ENCODE measurements at regions not wholly inside any gene's neighbourhood (a gene's known extent, or its start where the extent isn't known, plus 50 kb on each side); places are given as distances from the start of the nearest gene placed in this dataset.

DNA sequence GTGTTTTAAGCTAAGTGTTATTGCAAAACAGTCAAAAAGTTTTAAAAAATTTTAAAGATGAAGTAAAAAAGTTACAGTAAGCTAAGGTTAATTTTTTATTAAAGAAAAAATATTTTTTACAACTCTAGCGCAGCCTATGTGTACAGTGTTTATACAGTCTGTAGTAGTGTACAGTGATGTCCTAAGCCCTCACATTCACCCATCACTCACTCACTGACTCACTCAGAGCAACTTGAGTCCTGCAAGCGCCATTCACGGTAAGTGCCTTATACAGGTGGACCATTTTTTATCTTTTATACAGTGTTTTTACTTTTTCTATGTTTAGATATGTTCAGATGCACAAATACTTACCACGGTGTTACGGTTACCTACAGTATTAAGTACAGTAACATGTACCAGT lies 83.4 kb upstream of the STMND1 start:
- TF ChIP-seq SMC3 (conservative IDR thresholded peaks at IDR 0.05; ENCODE audit: poor library complexity) (no peak), RAD21 (conservative IDR thresholded peaks at IDR 0.05) (no peak)
- no peaks in the 10 kb centered on the region for H3K27me3 ChIP-seq (ENCODE audit: insufficient read depth, low read depth, low read length)
- no peaks in the 10 kb centered on the region for H4K20me1 ChIP-seq (ENCODE audit: insufficient read depth)

DNA sequence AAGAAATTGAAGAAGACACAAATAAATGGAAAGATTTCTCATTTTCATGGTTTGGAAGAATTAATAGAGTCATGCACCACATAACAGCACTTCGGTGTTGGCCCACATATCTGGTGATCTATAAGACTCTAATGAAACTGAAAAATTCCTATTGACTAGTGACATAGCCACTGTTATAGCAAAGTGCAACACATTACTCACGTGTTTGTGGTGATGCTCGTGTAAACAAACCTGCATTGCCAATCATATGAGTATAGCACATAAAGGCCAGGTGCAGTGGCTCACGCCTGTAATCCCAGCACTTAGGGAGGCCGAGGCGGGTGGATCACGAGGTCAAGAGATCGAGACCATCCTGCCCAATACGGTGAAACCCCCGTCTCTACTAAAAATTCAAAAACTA lies 84.4 kb upstream of the STMND1 start:
- Histone ChIP-seq H3K27me3 (ENCODE audit: insufficient read depth, low read depth, low read length) (no peaks in the 10 kb centered on the region), H4K20me1 (ENCODE audit: insufficient read depth) (no peaks in the 10 kb centered on the region), H3F3A (ENCODE audit: insufficient read depth, low read length, poor library complexity, severe bottlenecking) (no peaks in the 10 kb centered on the region), H3K9me3 (ENCODE audit: low read length) (no peaks in the 10 kb centered on the region), H3K9ac (ENCODE audit: low read length) (no peak overlapping the region), H2AFZ (ENCODE audit: low read depth, low read length) (no peak overlapping the region), H3K36me3 (ENCODE audit: insufficient read depth, low read length) (no peaks in the 10 kb centered on the region), H3K27ac (ENCODE audit: low read length) (no peak overlapping the region), H3K4me2 (ENCODE audit: low read length) (no peak overlapping the region), H3K4me3 (ENCODE audit: low read length) (no peak overlapping the region), H3K79me2 (replicated peaks; ENCODE audit: insufficient read depth, low read length) (no peaks in the 10 kb centered on the region), H3K9me2 (ENCODE audit: insufficient read depth, low read length) (no peaks in the 10 kb centered on the region)
- TF ChIP-seq, protein P1, sequence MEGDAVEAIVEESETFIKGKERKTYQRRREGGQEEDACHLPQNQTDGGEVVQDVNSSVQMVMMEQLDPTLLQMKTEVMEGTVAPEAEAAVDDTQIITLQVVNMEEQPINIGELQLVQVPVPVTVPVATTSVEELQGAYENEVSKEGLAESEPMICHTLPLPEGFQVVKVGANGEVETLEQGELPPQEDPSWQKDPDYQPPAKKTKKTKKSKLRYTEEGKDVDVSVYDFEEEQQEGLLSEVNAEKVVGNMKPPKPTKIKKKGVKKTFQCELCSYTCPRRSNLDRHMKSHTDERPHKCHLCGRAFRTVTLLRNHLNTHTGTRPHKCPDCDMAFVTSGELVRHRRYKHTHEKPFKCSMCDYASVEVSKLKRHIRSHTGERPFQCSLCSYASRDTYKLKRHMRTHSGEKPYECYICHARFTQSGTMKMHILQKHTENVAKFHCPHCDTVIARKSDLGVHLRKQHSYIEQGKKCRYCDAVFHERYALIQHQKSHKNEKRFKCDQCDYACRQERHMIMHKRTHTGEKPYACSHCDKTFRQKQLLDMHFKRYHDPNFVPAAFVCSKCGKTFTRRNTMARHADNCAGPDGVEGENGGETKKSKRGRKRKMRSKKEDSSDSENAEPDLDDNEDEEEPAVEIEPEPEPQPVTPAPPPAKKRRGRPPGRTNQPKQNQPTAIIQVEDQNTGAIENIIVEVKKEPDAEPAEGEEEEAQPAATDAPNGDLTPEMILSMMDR (IDR thresholded peaks at IDR 0.05; ENCODE audit: poor library complexity, severe bottlenecking) = no peak
- no peak for TF ChIP-seq RAD21 (conservative IDR thresholded peaks at IDR 0.05)
- no peak for TF ChIP-seq EZH2 (IDR thresholded peaks at IDR 0.05; ENCODE audit: borderline replicate concordance, insufficient read depth, low read length, poor library complexity, severe bottlenecking)
- TF ChIP-seq POLR2AphosphoS5 (IDR thresholded peaks at IDR 0.05) = no peak
- TF ChIP-seq SMC3 (conservative IDR thresholded peaks at IDR 0.05; ENCODE audit: poor library complexity) = no peak
- no peak for TF ChIP-seq MXI1 (conservative IDR thresholded peaks at IDR 0.05; ENCODE audit: poor library complexity, severe bottlenecking)
- TF ChIP-seq, protein P2, sequence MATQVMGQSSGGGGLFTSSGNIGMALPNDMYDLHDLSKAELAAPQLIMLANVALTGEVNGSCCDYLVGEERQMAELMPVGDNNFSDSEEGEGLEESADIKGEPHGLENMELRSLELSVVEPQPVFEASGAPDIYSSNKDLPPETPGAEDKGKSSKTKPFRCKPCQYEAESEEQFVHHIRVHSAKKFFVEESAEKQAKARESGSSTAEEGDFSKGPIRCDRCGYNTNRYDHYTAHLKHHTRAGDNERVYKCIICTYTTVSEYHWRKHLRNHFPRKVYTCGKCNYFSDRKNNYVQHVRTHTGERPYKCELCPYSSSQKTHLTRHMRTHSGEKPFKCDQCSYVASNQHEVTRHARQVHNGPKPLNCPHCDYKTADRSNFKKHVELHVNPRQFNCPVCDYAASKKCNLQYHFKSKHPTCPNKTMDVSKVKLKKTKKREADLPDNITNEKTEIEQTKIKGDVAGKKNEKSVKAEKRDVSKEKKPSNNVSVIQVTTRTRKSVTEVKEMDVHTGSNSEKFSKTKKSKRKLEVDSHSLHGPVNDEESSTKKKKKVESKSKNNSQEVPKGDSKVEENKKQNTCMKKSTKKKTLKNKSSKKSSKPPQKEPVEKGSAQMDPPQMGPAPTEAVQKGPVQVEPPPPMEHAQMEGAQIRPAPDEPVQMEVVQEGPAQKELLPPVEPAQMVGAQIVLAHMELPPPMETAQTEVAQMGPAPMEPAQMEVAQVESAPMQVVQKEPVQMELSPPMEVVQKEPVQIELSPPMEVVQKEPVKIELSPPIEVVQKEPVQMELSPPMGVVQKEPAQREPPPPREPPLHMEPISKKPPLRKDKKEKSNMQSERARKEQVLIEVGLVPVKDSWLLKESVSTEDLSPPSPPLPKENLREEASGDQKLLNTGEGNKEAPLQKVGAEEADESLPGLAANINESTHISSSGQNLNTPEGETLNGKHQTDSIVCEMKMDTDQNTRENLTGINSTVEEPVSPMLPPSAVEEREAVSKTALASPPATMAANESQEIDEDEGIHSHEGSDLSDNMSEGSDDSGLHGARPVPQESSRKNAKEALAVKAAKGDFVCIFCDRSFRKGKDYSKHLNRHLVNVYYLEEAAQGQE (IDR thresholded peaks at IDR 0.05; ENCODE audit: borderline replicate concordance) = no peak
- TF ChIP-seq TAF1 (IDR thresholded peaks at IDR 0.05; ENCODE audit: low read depth) = no peak
- TF ChIP-seq EP300 (conservative IDR thresholded peaks at IDR 0.05; ENCODE audit: poor library complexity, severe bottlenecking) = no peak

More for the DNA sequence above, 83.4 kb upstream of the STMND1 start:
- no peaks in the 10 kb centered on the region for H3K9me2 ChIP-seq (ENCODE audit: insufficient read depth, low read length)
- no peak overlapping the region for H2AFZ ChIP-seq (ENCODE audit: low read depth, low read length)
- H3K79me2 ChIP-seq (replicated peaks; ENCODE audit: insufficient read depth, low read length) = no peaks in the 10 kb centered on the region
- H3K36me3 ChIP-seq (ENCODE audit: insufficient read depth, low read length) = no peaks in the 10 kb centered on the region
- no peak overlapping the region for H3K27ac ChIP-seq (ENCODE audit: low read length)
- no peak overlapping the region for H3K9ac ChIP-seq (ENCODE audit: low read length)
- no peaks in the 10 kb centered on the region for H3K9me3 ChIP-seq (ENCODE audit: low read length)
- H3F3A ChIP-seq (ENCODE audit: insufficient read depth, low read length, poor library complexity, severe bottlenecking) = no peaks in the 10 kb centered on the region
- no peak overlapping the region for H3K4me2 ChIP-seq (ENCODE audit: low read length)
- H3K4me3 ChIP-seq (ENCODE audit: low read length) = no peak overlapping the region
